Aorta (tissue), 5 donors: ENCODE measurements at regions not wholly inside any gene's neighbourhood (a gene's known extent, or its start where the extent isn't known, plus 50 kb on each side); places are given as distances from the start of the nearest gene placed in this dataset.

Experiments used
- ATAC-seq: fragments of 200-7000 bp; cut with Tn5 transposase; one replicate; pipeline ENCODE4 v1.9.1; 2022; ENCODE audit warnings: moderate library complexity; ENCODE audit not compliant: low FRiP score
- DNase-seq, 2 donors: peaks; one replicate each; pipeline ENCODE4 v3.0.0-alpha.2; 2020
- H3K27ac ChIP-seq, 2 donors: one replicate each; pipeline ENCODE4 v1.5.1; 2013; ENCODE audit warnings: low read length in 2 of 2, mild to moderate bottlenecking in 2 of 2, moderate library complexity in 2 of 2, control low read depth in 1 of 2, inconsistent platforms in 1 of 2, low read depth in 1 of 2
- H3K27me3 ChIP-seq, 2 donors: one replicate each; pipeline ENCODE4 v1.6.1; 2013; ENCODE audit warnings: control low read depth in 1 of 2, low read length in 1 of 2, mild to moderate bottlenecking in 1 of 2, moderate library complexity in 1 of 2; ENCODE audit not compliant: insufficient read depth in 2 of 2, control insufficient read depth in 1 of 2
- H3K36me3 ChIP-seq, 2 donors: one replicate each; pipeline ENCODE4 v1.6.1; 2013; ENCODE audit warnings: control low read depth in 1 of 2, low read length in 1 of 2, mild to moderate bottlenecking in 1 of 2; ENCODE audit not compliant: insufficient read depth in 2 of 2, control insufficient read depth in 1 of 2
- H3K4me1 ChIP-seq, 2 donors: one replicate each; pipeline ENCODE4 v1.6.1; 2013; ENCODE audit warnings: low read length in 2 of 2, control low read depth in 1 of 2, mild to moderate bottlenecking in 1 of 2, moderate library complexity in 1 of 2; ENCODE audit not compliant: insufficient read depth in 2 of 2, control insufficient read depth in 1 of 2
- H3K4me3 ChIP-seq, 2 donors: one replicate each; pipeline ENCODE4 v1.5.1; 2013; ENCODE audit warnings: low read length in 2 of 2, control low read depth in 1 of 2, mild to moderate bottlenecking in 1 of 2
- H3K9me3 ChIP-seq: one replicate; pipeline ENCODE4 v1.6.1; 2013; ENCODE audit warnings: mild to moderate bottlenecking, low read length; ENCODE audit not compliant: control insufficient read depth
- WGBS, 2 donors: extraction: QIAGEN DNeasy Blood & Tissue Kit; methylation state at CpG; one replicate each; pipeline ENCODE4 v1.1.7; 2013; 5-methylcytosine and 5-hydroxymethylcytosine counted together
- intact Hi-C, 2 donors: fragments of 100-400 bp; cut with DNase I; formaldehyde crosslinking; loops; one replicate each; pipeline versions ENCODE4 v1.14.2 to v1.15.0; 2022
- donor health status: healthy with polysubstance abuse.
- donor health status: Bipolar disorder and iron deficiency.
- donor health status: DM: no; HTN: no; CAD: no.
- donor health status: DM: no; HTN: no; CAD: no.
- donor health status: DM: yes; HTN: yes; CAD: no.

DNA sequence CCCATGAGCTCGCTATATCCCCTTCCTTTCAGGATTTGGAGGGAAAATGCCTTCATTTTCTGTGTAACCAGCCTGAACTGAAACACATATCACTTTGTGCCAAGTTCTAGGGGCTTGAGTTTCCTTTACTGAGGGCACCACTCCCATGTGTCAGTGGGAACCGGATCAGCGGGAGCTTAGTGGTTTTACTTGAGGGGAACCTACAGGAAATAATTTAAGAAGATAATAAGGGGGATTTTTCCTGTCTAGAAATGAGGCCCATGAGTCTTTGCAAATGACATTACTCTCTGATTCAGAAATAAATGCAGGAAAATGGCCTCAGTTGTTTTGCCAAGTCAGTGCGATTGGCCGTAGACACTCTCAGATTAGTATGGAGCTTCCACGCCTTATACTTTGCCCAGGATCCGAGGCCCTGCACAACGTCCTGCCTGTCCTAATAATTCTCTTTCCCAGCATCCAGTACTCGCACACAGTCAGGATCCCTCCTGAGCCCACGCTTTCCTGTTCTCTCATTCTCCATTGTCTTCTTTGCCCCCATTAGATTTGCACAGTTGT lies 86.4 kb upstream of the LYZL1 start:
- no peaks in the 10 kb centered on the region for H3K27me3 ChIP-seq
- H3K4me3 ChIP-seq = no peak overlapping the region
- 85 to 87% methylated on average over 10 of the region's 10 CpGs for WGBS, 2 donors
- DNase-seq (no peak), ATAC-seq (no peak)
- H3K36me3 ChIP-seq = no peaks in the 10 kb centered on the region
- peaks cover 2% of the 10 kb centered on the region for H3K9me3 ChIP-seq
- intact Hi-C loops = no loop called here
- H3K4me1 ChIP-seq = no peaks in the 10 kb centered on the region
- H3K27ac ChIP-seq = no peak overlapping the region

DNA sequence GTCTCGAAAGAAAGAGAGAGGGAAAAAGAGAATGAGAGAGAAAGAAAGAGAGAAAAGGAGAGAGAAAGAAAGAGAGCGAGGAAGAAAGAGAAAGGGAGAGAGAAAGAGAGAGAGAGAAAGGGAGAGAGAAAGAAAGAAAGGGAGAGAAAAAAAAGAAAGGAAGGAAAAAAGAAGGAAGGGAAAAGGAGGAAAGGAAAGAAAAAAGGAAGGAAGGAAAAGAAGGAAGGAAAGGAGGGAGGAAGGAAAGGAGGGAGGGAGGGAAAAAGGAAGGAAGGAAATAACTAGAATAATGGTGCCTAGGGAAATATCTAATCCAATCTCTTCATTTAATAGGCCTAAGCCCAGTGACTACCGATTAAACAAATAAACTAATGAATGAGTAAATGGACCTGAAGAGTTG lies 85.4 kb upstream of the LYZL1 start:
- Histone ChIP-seq H3K4me1 (no peaks in the 10 kb centered on the region), H3K9me3 (peaks cover 2% of the 10 kb centered on the region), H3K36me3 (no peaks in the 10 kb centered on the region), H3K27me3 (no peaks in the 10 kb centered on the region), H3K4me3 (no peak overlapping the region), H3K27ac (no peak overlapping the region)
- 96 to 98% methylated on average over 3 of the region's 3 CpGs for WGBS, 2 donors
- ATAC-seq (no peak), DNase-seq (no peak)
- intact Hi-C loops = no loop called here

- H3K27ac ChIP-seq = no peak overlapping the region
- no peaks in the 10 kb centered on the region for H3K4me1 ChIP-seq
- no peaks in the 10 kb centered on the region for H3K27me3 ChIP-seq
- no peak for ATAC-seq
- no peak for DNase-seq
- intact Hi-C loops = no loop called here
- H3K4me3 ChIP-seq = no peak overlapping the region
- peaks cover 3% of the 10 kb centered on the region for H3K9me3 ChIP-seq
- 90 to 91% methylated on average over 7 of the region's 7 CpGs for WGBS, 2 donors
- H3K36me3 ChIP-seq = no peaks in the 10 kb centered on the region
Observed at GRCh38 chr10:29204070-29204800, 84.6 kb upstream of the LYZL1 start.

- Histone ChIP-seq H3K27ac (no peak overlapping the region), H3K27me3 (no peaks in the 10 kb centered on the region), H3K36me3 (no peaks in the 10 kb centered on the region), H3K9me3 (peaks cover 7% of the 10 kb centered on the region), H3K4me3 (no peak overlapping the region), H3K4me1 (no peaks in the 10 kb centered on the region)
- WGBS, 2 donors = 82 to 85% methylated on average over 5 of the region's 5 CpGs
- ATAC-seq (no peak), DNase-seq (no peak)
- intact Hi-C loops = no loop called here
Observed at GRCh38 chr10:29205787-29206186, 83.1 kb upstream of the LYZL1 start.

- Histone ChIP-seq H3K9me3 (peaks cover 9% of the 10 kb centered on the region), H3K4me1 (no peaks in the 10 kb centered on the region), H3K27me3 (no peaks in the 10 kb centered on the region), H3K27ac (no peak overlapping the region), H3K4me3 (no peak overlapping the region), H3K36me3 (no peaks in the 10 kb centered on the region)
- DNase-seq (no peak), ATAC-seq (no peak)
- WGBS, 2 donors = 24 to 32% methylated on average over 2 of the region's 2 CpGs
- intact Hi-C loops = no loop called here
Observed at GRCh38 chr10:29208845-29209244, 80.0 kb upstream of the LYZL1 start.

DNA sequence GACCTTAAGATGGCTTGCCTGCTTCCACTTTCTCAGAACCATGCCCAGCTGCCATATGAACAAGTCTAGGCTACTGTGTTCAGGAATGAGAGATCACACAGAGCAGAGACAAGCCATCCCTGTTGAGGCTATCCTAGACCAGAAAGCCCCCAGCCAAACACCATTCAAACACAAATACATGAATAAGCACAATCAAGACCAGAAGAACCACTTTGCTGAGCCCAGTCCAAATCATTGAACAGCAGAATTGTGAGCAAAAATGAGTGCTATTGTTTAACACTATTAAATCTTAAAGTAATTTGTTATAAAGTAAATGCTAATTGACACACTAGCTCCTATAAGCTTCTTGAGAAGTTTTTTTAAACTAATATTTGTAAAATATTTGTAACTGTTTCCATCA lies 79.0 kb upstream of the LYZL1 start:
- no peaks in the 10 kb centered on the region for H3K27me3 ChIP-seq
- peaks cover 9% of the 10 kb centered on the region for H3K9me3 ChIP-seq
- DNase-seq (no peak), ATAC-seq (no peak)
- no peaks in the 10 kb centered on the region for H3K36me3 ChIP-seq
- H3K27ac ChIP-seq = no peak overlapping the region
- intact Hi-C loops = no loop called here
- H3K4me3 ChIP-seq = no peak overlapping the region
- H3K4me1 ChIP-seq = no peaks in the 10 kb centered on the region

GRCh38 chr10:29210266-29210868 lies 78.5 kb upstream of the LYZL1 start:
- Histone ChIP-seq H3K4me1 (no peaks in the 10 kb centered on the region), H3K4me3 (no peak overlapping the region), H3K27ac (no peak overlapping the region), H3K36me3 (no peaks in the 10 kb centered on the region), H3K9me3 (peaks cover 9% of the 10 kb centered on the region), H3K27me3 (no peaks in the 10 kb centered on the region)
- DNase-seq (no peak), ATAC-seq (no peak)
- 40 to 69% methylated on average over 2 of the region's 2 CpGs for WGBS, 2 donors
- intact Hi-C loops = no loop called here

DNA sequence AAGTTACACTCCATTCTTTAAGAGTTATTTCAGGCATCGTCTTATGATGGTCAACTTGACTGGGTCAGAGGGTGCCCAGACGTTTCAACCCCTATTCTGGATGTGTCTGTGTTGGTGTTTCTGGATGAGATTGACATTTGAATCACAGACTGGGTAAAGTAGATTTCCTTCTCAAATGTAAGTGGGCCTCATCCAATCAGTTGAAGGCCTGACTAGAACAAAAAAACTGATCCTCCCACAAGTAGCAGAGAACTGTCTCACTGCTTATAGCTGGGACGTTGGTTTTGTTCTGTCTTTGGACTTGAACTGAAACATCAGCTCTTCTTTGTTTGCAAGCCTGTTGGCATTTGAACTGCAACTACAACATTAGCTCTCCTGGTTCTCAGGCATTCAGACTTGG lies 76.3 kb upstream of the LYZL1 start:
- Histone ChIP-seq H3K9me3 (peaks cover 7% of the 10 kb centered on the region), H3K36me3 (no peaks in the 10 kb centered on the region), H3K4me3 (no peak overlapping the region), H3K27me3 (no peaks in the 10 kb centered on the region), H3K27ac (no peak overlapping the region), H3K4me1 (no peaks in the 10 kb centered on the region)
- intact Hi-C loops = no loop called here
- WGBS, 2 donors = 79 to 92% methylated on average over 3 of the region's 3 CpGs
- ATAC-seq (no peak), DNase-seq (no peak)

DNA sequence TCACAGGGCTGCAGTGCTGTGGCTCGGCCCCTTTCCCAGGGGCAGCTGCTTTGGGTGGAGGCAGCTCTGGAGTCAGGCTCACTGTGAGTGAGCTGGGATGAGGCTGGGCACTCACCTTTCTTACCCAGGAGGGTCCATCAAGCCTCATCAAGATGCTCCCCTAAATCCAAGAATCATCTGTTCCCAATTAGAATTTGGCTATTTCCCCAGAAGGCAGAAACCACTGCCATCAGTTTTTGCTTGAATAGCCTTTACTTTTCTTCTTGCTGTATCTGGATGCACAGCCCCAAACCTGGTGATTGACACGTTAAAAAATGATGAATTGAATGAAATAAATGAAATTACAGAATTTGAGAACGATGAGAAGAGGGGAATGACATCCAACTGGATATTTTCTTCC lies 74.3 kb upstream of the LYZL1 start:
- Histone ChIP-seq H3K27me3 (no peaks in the 10 kb centered on the region), H3K4me1 (no peaks in the 10 kb centered on the region), H3K36me3 (no peaks in the 10 kb centered on the region), H3K27ac (no peak overlapping the region), H3K4me3 (no peak overlapping the region), H3K9me3 (peaks cover 5% of the 10 kb centered on the region)
- 86 to 94% methylated on average over 3 of the region's 3 CpGs for WGBS, 2 donors
- intact Hi-C loops = no loop called here
- DNase-seq = no peak
- ATAC-seq = no peak
